ENCODE measurements at regions not wholly inside any gene's neighbourhood (a gene's known extent, or its start where the extent isn't known, plus 50 kb on each side); places are given as distances from the start of the nearest gene placed in this dataset.

- TF ChIP-seq POLR2AphosphoS5 (IDR thresholded peaks at IDR 0.05) (no peak), EP300 (IDR thresholded peaks at IDR 0.05) (no peak), CTCF (IDR thresholded peaks at IDR 0.05) (no peak), POLR2A (IDR thresholded peaks at IDR 0.05) (no peak)
These were observed 61.2 kb upstream of the ATL2 start for GRCh38 chr2:38438133-38438882.

All from sigmoid colon (tissue), 4 donors.